H1 (cell line): ENCODE measurements at regions not wholly inside any gene's neighbourhood (a gene's known extent, or its start where the extent isn't known, plus 50 kb on each side); places are given as distances from the start of the nearest gene placed in this dataset.

Source experiments
- CTCF ChIA-PET: fragments of 300-600 bp; sonication (Branson Sonifier 250); formaldehyde crosslinking; loops from one replicate; lab custom pipeline; 2021; ENCODE audit not compliant: partially characterized antibody; lab: Charles Lee
- POLR2A ChIA-PET: fragments of 300-600 bp; sonication (Branson Sonifier 250); formaldehyde crosslinking; loops from one replicate; lab custom pipeline; 2021; ENCODE audit warnings: inconsistent platforms; ENCODE audit not compliant: partially characterized antibody; lab: Charles Lee
- DNase-seq, 2 experiments: peaks; one replicate each; pipeline versions ENCODE4 v3.0.0 to v3.0.0-alpha.2; 2010 to 2022; ENCODE audit warnings: low spot score in 2 of 2, low read depth in 1 of 2, mixed read lengths in 1 of 2
- FAIRE-seq: peaks from 2 replicates; lab custom pipeline; 2011; peaks lifted over from hg19 to GRCh38; lab: Jason Lieb, UNC
- H2AFZ ChIP-seq: 2 replicates; pipeline ENCODE4 v1.8.1; 2012; ENCODE audit warnings: low read length, inconsistent platforms
- H2AK5ac ChIP-seq: 2 replicates; pipeline ENCODE4 v1.6.1; 2013; ENCODE audit warnings: low read depth, low read length
- H2BK120ac ChIP-seq: replicated peaks from 2 replicates; pipeline ENCODE3; 2013; ENCODE audit warnings: low read depth, low read length, inconsistent platforms
- H2BK12ac ChIP-seq: 2 replicates; pipeline ENCODE4 v1.6.1; 2013; ENCODE audit warnings: low read depth, low read length
- H2BK15ac ChIP-seq: 2 replicates; pipeline ENCODE4 v1.6.1; 2013; ENCODE audit warnings: low read length
- H2BK20ac ChIP-seq: 2 replicates; pipeline ENCODE4 v1.6.1; 2013; ENCODE audit warnings: low read length
- H2BK5ac ChIP-seq: 2 replicates; pipeline ENCODE4 v1.6.1; 2013; ENCODE audit warnings: low read depth, low read length
- H3K14ac ChIP-seq: 2 replicates; pipeline ENCODE4 v1.6.1; 2013; ENCODE audit warnings: inconsistent platforms; ENCODE audit not compliant: insufficient read length
- H3K18ac ChIP-seq: 2 replicates; pipeline ENCODE4 v1.6.1; 2013; ENCODE audit warnings: low read length; ENCODE audit errors: extremely low read depth
- H3K23ac ChIP-seq: 2 replicates; pipeline ENCODE4 v1.6.1; 2013; ENCODE audit warnings: inconsistent platforms; ENCODE audit not compliant: insufficient read length
- H3K23me2 ChIP-seq: 2 replicates; pipeline ENCODE4 v1.6.1; 2013; ENCODE audit warnings: low read depth, low read length
- H3K27ac ChIP-seq: 2 replicates; pipeline ENCODE4 v1.6.1; 2011; ENCODE audit warnings: low read depth, low read length, inconsistent platforms
- H3K27me3 ChIP-seq, 4 experiments: replicated peaks in 1 of 4; 1 replicate in 1 of 4; 2 replicates in 3 of 4; pipeline versions ENCODE4 v1.6.1 to v1.8.1; 2011 to 2013; ENCODE audit warnings: low read length in 3 of 4, mild to moderate bottlenecking in 3 of 4, inconsistent platforms in 2 of 4, mixed read lengths in 2 of 4, moderate library complexity in 1 of 4; ENCODE audit not compliant: control insufficient read depth in 3 of 4, insufficient read depth in 3 of 4; ENCODE audit errors: extremely low read depth in 1 of 4
- H3K36me3 ChIP-seq, 4 experiments: 2 replicates each; pipeline versions ENCODE4 v1.6.1 to v1.8.1; 2011 to 2013; ENCODE audit warnings: mild to moderate bottlenecking in 4 of 4, low read length in 3 of 4, moderate library complexity in 2 of 4, control low read depth in 1 of 4, inconsistent platforms in 1 of 4; ENCODE audit not compliant: insufficient read depth in 4 of 4, control insufficient read depth in 2 of 4
- H3K4ac ChIP-seq: replicated peaks from 2 replicates; pipeline ENCODE3; 2013; ENCODE audit warnings: low read length, low read depth, mixed read lengths, inconsistent platforms; ENCODE audit not compliant: insufficient read length
- H3K4me1 ChIP-seq, 4 experiments: replicated peaks in 1 of 4; 1 replicate in 1 of 4; 2 replicates in 3 of 4; pipeline versions ENCODE4 v1.6.1 to v1.8.1; 2011 to 2013; ENCODE audit warnings: low read length in 3 of 4, inconsistent platforms in 2 of 4, mixed read lengths in 1 of 4; ENCODE audit not compliant: insufficient read depth in 4 of 4, control insufficient read depth in 3 of 4
- H3K4me2 ChIP-seq, 2 experiments: 2 replicates each; pipeline versions ENCODE4 v1.6.1 to v1.8.1; 2011 to 2013; ENCODE audit warnings: low read depth in 2 of 2, low read length in 2 of 2, control low read depth in 1 of 2, inconsistent platforms in 1 of 2, mild to moderate bottlenecking in 1 of 2; ENCODE audit not compliant: insufficient read depth in 1 of 2
- H3K4me3 ChIP-seq, 4 experiments: fragments of 200-600, 300-600 bp in 1 of 4; sonication (generic), shearing (Covaris generic), sonication (Bioruptor Twin) in 1 of 4; 2 replicates each; pipeline versions ENCODE4 v1.5.1 to v1.8.1; 2011 to 2016; ENCODE audit warnings: low read length in 4 of 4, low read depth in 3 of 4, control low read depth in 2 of 4, inconsistent platforms in 2 of 4, mild to moderate bottlenecking in 2 of 4, mixed read lengths in 1 of 4, moderate library complexity in 1 of 4; ENCODE audit not compliant: insufficient read depth in 2 of 4; ENCODE audit errors: extremely low read depth in 1 of 4
- H3K56ac ChIP-seq: replicated peaks from 2 replicates; pipeline ENCODE3; 2013; ENCODE audit warnings: low read depth, mild to moderate bottlenecking, mixed read lengths, low read length, inconsistent platforms; ENCODE audit not compliant: insufficient read length
- H3K79me1 ChIP-seq: 2 replicates; pipeline ENCODE4 v1.6.1; 2013; ENCODE audit warnings: low read depth, low read length, control low read depth
- H3K79me2 ChIP-seq, 2 experiments: 2 replicates each; pipeline versions ENCODE4 v1.6.1 to v1.8.1; 2012 to 2013; ENCODE audit warnings: low read length in 2 of 2, mild to moderate bottlenecking in 2 of 2, inconsistent platforms in 1 of 2; ENCODE audit not compliant: insufficient read depth in 2 of 2, control insufficient read depth in 1 of 2
- H3K9ac ChIP-seq, 4 experiments: replicated peaks in 1 of 4; 1 replicate in 1 of 4; 2 replicates in 3 of 4; pipeline versions ENCODE4 v1.6.1 to v1.8.1; 2011 to 2013; ENCODE audit warnings: low read depth in 3 of 4, low read length in 3 of 4, control low read depth in 2 of 4, mild to moderate bottlenecking in 2 of 4, moderate library complexity in 2 of 4, inconsistent platforms in 1 of 4; ENCODE audit errors: extremely low read depth in 1 of 4
- H3K9me3 ChIP-seq, 2 experiments: 2 replicates each; pipeline versions ENCODE4 v1.6.1 to v1.8.1; 2012 to 2013; ENCODE audit warnings: mild to moderate bottlenecking in 2 of 2, moderate library complexity in 2 of 2, control low read depth in 1 of 2, inconsistent platforms in 1 of 2, low read depth in 1 of 2, low read length in 1 of 2, mixed read lengths in 1 of 2; ENCODE audit not compliant: insufficient read depth in 2 of 2
- H4K20me1 ChIP-seq, 2 experiments: replicated peaks in 1 of 2; 2 replicates each; pipeline versions ENCODE3 to v1.8.1; 2011 to 2013; ENCODE audit warnings: inconsistent platforms in 2 of 2, low read length in 2 of 2, mild to moderate bottlenecking in 1 of 2; ENCODE audit not compliant: insufficient read depth in 2 of 2, control insufficient read depth in 1 of 2
- H4K5ac ChIP-seq: 2 replicates; pipeline ENCODE4 v1.6.1; 2013; ENCODE audit warnings: low read length, low read depth, mixed read lengths, inconsistent platforms; ENCODE audit not compliant: insufficient read length
- H4K8ac ChIP-seq: 2 replicates; pipeline ENCODE4 v1.8.0; 2013; ENCODE audit warnings: mild to moderate bottlenecking, moderate library complexity, low read length, inconsistent platforms; ENCODE audit not compliant: insufficient read depth; ENCODE audit errors: extremely low read depth
- H4K91ac ChIP-seq: replicated peaks from 2 replicates; pipeline ENCODE3; 2013; ENCODE audit warnings: low read length, mixed read lengths, inconsistent platforms; ENCODE audit not compliant: insufficient read length
- BRCA1 ChIP-seq: IDR thresholded peaks from 2 replicates; pipeline ENCODE4 v1.6.1; 2012; ENCODE audit warnings: low read depth, low read length, improper control_type of control experiment
- CBX8 ChIP-seq: fragments of 300-800, 300-1000 bp; sonication (generic); IDR thresholded peaks from 2 replicates; pipeline ENCODE4 v1.7.1; 2016; ENCODE audit warnings: low read depth, low read length, borderline replicate concordance
- CEBPB ChIP-seq: IDR thresholded peaks from 2 replicates; pipeline ENCODE4 v1.6.1; 2012; ENCODE audit warnings: low read depth, low read length
- CREB1 ChIP-seq: IDR thresholded peaks from 2 replicates; pipeline ENCODE4 v1.6.1; 2012; ENCODE audit warnings: inconsistent platforms
- EP300 ChIP-seq, 2 experiments: IDR thresholded peaks; 1 replicate in 1 of 2; 2 replicates in 1 of 2; pipeline ENCODE4 v1.6.1; 2011 to 2012; ENCODE audit warnings: low read depth in 2 of 2, low read length in 2 of 2, mild to moderate bottlenecking in 2 of 2, borderline replicate concordance in 1 of 2, inconsistent platforms in 1 of 2, moderate library complexity in 1 of 2
- SIN3A ChIP-seq, 2 experiments: IDR thresholded peaks in 1 of 2; conservative IDR thresholded peaks in 1 of 2; 2 replicates each; pipeline ENCODE4 v1.6.1; 2011 to 2012; ENCODE audit warnings: low read length in 2 of 2, improper control_type of control experiment in 1 of 2, low read depth in 1 of 2, mild to moderate bottlenecking in 1 of 2
- SP1 ChIP-seq: IDR thresholded peaks from 2 replicates; pipeline ENCODE4 v1.6.1; 2011; ENCODE audit warnings: low read depth, low read length
- WGBS, 2 experiments: shearing (Covaris generic) in 1 of 2; methylation state at CpG; one replicate each; pipeline versions ENCODE4 v1.1.6 to v1.1.7; 2013 to 2015; ENCODE audit warnings: low lambda C conversion rate in 2 of 2, mixed read lengths in 2 of 2, inconsistent platforms in 1 of 2, low coverage in 1 of 2, missing lambda C conversion rate in 1 of 2; ENCODE audit not compliant: insufficient replicate concordance in 2 of 2, insufficient coverage in 1 of 2, insufficient read length in 1 of 2; ENCODE audit errors: extremely low coverage in 1 of 2, missing lambda C conversion rate in 1 of 2; 5-methylcytosine and 5-hydroxymethylcytosine counted together
- TF ChIP-seq, protein P1 (sequence below): IDR thresholded peaks from 2 replicates; pipeline ENCODE4 v1.6.1; 2011; ENCODE audit warnings: low read length, improper control_type of control experiment
- TF ChIP-seq, protein P2 (sequence below), 3 experiments: IDR thresholded peaks; 1 replicate in 2 of 3; 2 replicates in 1 of 3; pipeline versions ENCODE4 v1.5.1 to v1.6.1; 2011; ENCODE audit warnings: low read length in 3 of 3, mild to moderate bottlenecking in 3 of 3, inconsistent platforms in 2 of 3, low read depth in 1 of 3, moderate library complexity in 1 of 3; ENCODE audit not compliant: insufficient read depth in 1 of 3; ENCODE audit errors: control extremely low read depth in 1 of 3

DNA sequence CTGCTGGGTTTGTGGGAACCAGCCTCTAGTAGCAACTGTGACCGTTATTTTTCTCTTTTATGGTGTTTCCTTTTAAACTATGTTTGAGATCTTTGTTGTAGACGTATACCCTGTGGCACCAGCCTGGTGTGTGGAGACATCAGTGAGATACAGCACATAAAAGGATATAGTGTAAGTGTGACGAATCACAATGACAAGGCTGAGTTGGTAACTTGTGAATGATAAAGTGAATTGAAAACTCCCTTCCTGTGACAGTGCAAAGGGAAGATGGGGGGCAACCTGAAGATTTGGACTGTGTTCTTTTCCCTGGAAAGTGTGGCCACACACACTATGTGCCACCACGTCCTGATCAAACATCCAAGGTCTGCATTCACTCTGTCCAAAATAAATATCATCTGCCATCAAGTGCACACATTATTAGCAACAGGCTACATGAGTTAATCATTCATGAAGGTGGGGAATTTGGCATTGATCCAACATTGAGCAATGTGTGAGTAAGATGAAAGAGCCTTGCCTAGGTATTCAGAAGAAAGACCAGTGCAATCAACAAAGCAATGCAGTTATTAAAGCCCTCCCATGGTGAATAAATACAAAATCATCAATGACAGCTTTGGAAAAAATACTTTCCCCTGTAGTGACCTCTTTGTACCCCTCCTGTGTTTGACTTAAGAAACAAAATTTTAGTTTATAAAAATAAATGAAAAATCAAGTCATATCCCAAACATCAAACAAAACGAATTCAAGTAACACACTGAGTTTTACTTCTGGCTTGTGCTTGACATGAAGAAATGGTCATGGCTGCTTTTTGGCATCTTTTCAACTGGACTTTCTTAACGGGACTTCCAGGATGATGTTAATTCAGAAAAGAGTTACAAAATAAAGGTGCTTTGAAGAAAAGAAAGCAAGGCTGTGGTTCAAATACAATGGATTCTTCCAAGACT lies 1280.5 kb upstream of the ZEB2 start:
- Histone ChIP-seq H3K23ac (no peak overlapping the region), H3K9me3 (no peaks in the 10 kb centered on the region), H4K91ac (no peak overlapping the region), H3K27me3 (no peaks in the 10 kb centered on the region), H3K4ac (no peak overlapping the region), H2BK20ac (no peak overlapping the region), H3K36me3 (no peaks in the 10 kb centered on the region), H3K9ac (no peak overlapping the region), H4K8ac (no peak overlapping the region), H3K79me1 (no peaks in the 10 kb centered on the region), H3K56ac (no peak overlapping the region), H3K4me3 (no peak overlapping the region), H3K14ac (no peak overlapping the region), H2BK12ac (no peak overlapping the region), H3K27ac (no peak overlapping the region), H4K5ac (no peak overlapping the region), H4K20me1 (no peaks in the 10 kb centered on the region), H3K79me2 (no peaks in the 10 kb centered on the region), H2BK120ac (no peak overlapping the region), H2BK15ac (no peak overlapping the region), H3K18ac (no peak overlapping the region), H3K4me1 (no peaks in the 10 kb centered on the region), H3K23me2 (no peaks in the 10 kb centered on the region), H3K4me2 (no peak overlapping the region), H2AFZ (no peak overlapping the region), H2BK5ac (no peak overlapping the region), H2AK5ac (no peak overlapping the region)
- POLR2A ChIA-PET: no interaction called here
- DNase-seq (no peak), FAIRE-seq (no peak)
- CTCF ChIA-PET: no interaction called here
- WGBS, 2 experiments: 81% methylated on average over 6 of the region's 6 CpGs; no CpG with 5 or more reads in 1 of the 2 experiments
- no peak for TF ChIP-seq CEBPB
- TF ChIP-seq BRCA1: no peak
- TF ChIP-seq, protein P1, sequence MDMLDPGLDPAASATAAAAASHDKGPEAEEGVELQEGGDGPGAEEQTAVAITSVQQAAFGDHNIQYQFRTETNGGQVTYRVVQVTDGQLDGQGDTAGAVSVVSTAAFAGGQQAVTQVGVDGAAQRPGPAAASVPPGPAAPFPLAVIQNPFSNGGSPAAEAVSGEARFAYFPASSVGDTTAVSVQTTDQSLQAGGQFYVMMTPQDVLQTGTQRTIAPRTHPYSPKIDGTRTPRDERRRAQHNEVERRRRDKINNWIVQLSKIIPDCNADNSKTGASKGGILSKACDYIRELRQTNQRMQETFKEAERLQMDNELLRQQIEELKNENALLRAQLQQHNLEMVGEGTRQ: no peak
- no peak for TF ChIP-seq CBX8
- no peak for TF ChIP-seq CREB1
- TF ChIP-seq, protein P2, sequence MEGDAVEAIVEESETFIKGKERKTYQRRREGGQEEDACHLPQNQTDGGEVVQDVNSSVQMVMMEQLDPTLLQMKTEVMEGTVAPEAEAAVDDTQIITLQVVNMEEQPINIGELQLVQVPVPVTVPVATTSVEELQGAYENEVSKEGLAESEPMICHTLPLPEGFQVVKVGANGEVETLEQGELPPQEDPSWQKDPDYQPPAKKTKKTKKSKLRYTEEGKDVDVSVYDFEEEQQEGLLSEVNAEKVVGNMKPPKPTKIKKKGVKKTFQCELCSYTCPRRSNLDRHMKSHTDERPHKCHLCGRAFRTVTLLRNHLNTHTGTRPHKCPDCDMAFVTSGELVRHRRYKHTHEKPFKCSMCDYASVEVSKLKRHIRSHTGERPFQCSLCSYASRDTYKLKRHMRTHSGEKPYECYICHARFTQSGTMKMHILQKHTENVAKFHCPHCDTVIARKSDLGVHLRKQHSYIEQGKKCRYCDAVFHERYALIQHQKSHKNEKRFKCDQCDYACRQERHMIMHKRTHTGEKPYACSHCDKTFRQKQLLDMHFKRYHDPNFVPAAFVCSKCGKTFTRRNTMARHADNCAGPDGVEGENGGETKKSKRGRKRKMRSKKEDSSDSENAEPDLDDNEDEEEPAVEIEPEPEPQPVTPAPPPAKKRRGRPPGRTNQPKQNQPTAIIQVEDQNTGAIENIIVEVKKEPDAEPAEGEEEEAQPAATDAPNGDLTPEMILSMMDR (IDR thresholded peaks at IDR 0.05; ENCODE audit: control extremely low read depth in 1 of 3, insufficient read depth in 1 of 3, low read depth in 1 of 3, low read length in 3 of 3): no peak
- TF ChIP-seq EP300 (IDR thresholded peaks at IDR 0.05; ENCODE audit: borderline replicate concordance in 1 of 2, low read depth in 2 of 2, low read length in 2 of 2): no peak
- no peak for TF ChIP-seq SIN3A (conservative IDR thresholded peaks at IDR 0.05 in 1 of 2, IDR thresholded peaks at IDR 0.05 in 1 of 2; ENCODE audit: low read depth in 1 of 2, low read length in 2 of 2)
- TF ChIP-seq SP1: no peak
